Lower leg skin (tissue), 3 donors: ENCODE measurements at regions not wholly inside any gene's neighbourhood (a gene's known extent, or its start where the extent isn't known, plus 50 kb on each side); places are given as distances from the start of the nearest gene placed in this dataset.

Source experiments
- POLR2A ChIP-seq, 2 donors: fragments of 450-650 bp; IDR thresholded peaks; one replicate each; pipeline ENCODE4 v1.6.1; 2016 to 2017; ENCODE audit warnings: antibody characterized with exemption in 2 of 2, mild to moderate bottlenecking in 1 of 2, moderate library complexity in 1 of 2
- TF ChIP-seq, protein P1 (sequence below), 3 donors: fragments of 450-650 bp; IDR thresholded peaks; one replicate each; pipeline ENCODE4 v1.5.1; 2016; ENCODE audit warnings: antibody characterized with exemption in 3 of 3, mild to moderate bottlenecking in 3 of 3, moderate library complexity in 2 of 3

DNA sequence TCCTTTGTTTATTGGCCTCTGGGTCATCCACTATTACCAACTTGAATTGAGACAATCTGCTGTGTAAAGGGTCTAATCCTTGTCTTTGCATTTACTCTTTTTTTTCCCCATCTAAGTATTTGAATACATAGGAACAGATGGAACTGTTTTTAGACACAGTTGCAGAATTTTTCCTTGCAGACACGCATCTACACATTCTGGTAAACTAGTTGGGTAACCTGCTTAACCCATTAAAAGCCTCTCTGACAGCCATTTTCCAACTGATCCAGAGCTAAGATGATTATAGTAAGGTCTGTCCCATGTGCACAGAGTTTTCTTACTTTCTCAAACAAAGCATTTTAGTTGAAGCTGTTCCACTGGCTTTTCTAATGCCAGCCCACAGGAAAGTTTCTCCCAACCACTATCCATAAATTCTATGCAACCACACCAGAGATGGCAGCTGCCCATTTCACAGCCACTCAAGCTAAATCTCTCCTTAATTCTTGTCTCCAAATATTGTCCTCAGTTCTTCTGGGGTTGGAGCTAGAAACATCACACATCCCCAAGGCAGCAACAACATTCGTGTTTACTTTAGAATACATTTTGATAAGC is 492.1 kb downstream of the MAFB start:
- TF ChIP-seq, protein P1, sequence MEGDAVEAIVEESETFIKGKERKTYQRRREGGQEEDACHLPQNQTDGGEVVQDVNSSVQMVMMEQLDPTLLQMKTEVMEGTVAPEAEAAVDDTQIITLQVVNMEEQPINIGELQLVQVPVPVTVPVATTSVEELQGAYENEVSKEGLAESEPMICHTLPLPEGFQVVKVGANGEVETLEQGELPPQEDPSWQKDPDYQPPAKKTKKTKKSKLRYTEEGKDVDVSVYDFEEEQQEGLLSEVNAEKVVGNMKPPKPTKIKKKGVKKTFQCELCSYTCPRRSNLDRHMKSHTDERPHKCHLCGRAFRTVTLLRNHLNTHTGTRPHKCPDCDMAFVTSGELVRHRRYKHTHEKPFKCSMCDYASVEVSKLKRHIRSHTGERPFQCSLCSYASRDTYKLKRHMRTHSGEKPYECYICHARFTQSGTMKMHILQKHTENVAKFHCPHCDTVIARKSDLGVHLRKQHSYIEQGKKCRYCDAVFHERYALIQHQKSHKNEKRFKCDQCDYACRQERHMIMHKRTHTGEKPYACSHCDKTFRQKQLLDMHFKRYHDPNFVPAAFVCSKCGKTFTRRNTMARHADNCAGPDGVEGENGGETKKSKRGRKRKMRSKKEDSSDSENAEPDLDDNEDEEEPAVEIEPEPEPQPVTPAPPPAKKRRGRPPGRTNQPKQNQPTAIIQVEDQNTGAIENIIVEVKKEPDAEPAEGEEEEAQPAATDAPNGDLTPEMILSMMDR (IDR thresholded peaks at IDR 0.05) = no peak
- no peak for TF ChIP-seq POLR2A (IDR thresholded peaks at IDR 0.05)
